Mammary epithelial cell (primary cell): ENCODE measurements at regions not wholly inside any gene's neighbourhood (a gene's known extent, or its start where the extent isn't known, plus 50 kb on each side); places are given as distances from the start of the nearest gene placed in this dataset.

ENCODE experiments used
- EZH2 ChIP-seq: IDR thresholded peaks from 2 replicates; pipeline ENCODE4 v1.6.1; 2012; ENCODE audit warnings: low read length, inconsistent platforms, borderline replicate concordance
- TF ChIP-seq, protein P1 (sequence below), 2 donors: IDR thresholded peaks in 1 of 2; conservative IDR thresholded peaks in 1 of 2; 2 replicates each; pipeline ENCODE4 v1.5.1; 2011 to 2012; ENCODE audit warnings: inconsistent platforms in 2 of 2, low read length in 2 of 2, mild to moderate bottlenecking in 2 of 2, control low read depth in 1 of 2, low read depth in 1 of 2; ENCODE audit not compliant: insufficient read depth in 1 of 2; ENCODE audit errors: extremely low read depth in 1 of 2

DNA sequence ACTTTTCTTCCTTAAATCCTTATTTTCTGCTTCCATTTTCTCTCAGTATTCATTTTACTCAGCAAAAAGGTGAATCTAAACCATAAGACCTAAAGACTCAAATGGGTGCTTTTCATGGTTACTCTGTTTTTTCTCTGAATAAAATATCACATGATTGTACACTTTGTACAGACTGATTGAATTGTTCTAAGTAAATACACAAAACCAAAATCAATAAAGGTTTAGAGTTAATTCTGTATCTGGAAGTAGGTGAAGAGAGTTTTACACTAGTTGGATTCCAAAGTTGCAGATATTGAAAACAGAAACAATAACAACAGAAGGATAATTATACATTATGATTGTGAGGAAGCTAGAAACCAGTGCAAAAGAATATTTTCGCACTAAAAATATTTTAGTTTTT is 546.2 kb downstream of the TUSC7 start:
- TF ChIP-seq, protein P1, sequence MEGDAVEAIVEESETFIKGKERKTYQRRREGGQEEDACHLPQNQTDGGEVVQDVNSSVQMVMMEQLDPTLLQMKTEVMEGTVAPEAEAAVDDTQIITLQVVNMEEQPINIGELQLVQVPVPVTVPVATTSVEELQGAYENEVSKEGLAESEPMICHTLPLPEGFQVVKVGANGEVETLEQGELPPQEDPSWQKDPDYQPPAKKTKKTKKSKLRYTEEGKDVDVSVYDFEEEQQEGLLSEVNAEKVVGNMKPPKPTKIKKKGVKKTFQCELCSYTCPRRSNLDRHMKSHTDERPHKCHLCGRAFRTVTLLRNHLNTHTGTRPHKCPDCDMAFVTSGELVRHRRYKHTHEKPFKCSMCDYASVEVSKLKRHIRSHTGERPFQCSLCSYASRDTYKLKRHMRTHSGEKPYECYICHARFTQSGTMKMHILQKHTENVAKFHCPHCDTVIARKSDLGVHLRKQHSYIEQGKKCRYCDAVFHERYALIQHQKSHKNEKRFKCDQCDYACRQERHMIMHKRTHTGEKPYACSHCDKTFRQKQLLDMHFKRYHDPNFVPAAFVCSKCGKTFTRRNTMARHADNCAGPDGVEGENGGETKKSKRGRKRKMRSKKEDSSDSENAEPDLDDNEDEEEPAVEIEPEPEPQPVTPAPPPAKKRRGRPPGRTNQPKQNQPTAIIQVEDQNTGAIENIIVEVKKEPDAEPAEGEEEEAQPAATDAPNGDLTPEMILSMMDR (conservative IDR thresholded peaks at IDR 0.05 in 1 of 2, IDR thresholded peaks at IDR 0.05 in 1 of 2; ENCODE audit: extremely low read depth in 1 of 2, insufficient read depth in 1 of 2, low read depth in 1 of 2, low read length in 2 of 2) = no peak
- no peak for TF ChIP-seq EZH2
